ENCODE measurements at regions not wholly inside any gene's neighbourhood (a gene's known extent, or its start where the extent isn't known, plus 50 kb on each side); places are given as distances from the start of the nearest gene placed in this dataset.

- DNase-seq (ENCODE audit: low spot score) = no peak
- ATAC-seq (ENCODE audit: low read depth) = no peak
- Histone ChIP-seq H3K36me3 (ENCODE audit: low read depth) (no peaks in the 10 kb centered on the region), H3K9me3 (ENCODE audit: severe bottlenecking) (no peaks in the 10 kb centered on the region), H3K4me3 (ENCODE audit: severe bottlenecking) (no peak overlapping the region), H3K27ac (ENCODE audit: poor library complexity, severe bottlenecking) (no peak overlapping the region), H3K27me3 (ENCODE audit: insufficient read depth, poor library complexity, severe bottlenecking) (no peaks in the 10 kb centered on the region), H3K4me1 (ENCODE audit: insufficient read depth, poor library complexity, severe bottlenecking) (peaks cover 7% of the 10 kb centered on the region)
- TF ChIP-seq CTCF (IDR thresholded peaks at IDR 0.05; ENCODE audit: poor library complexity, severe bottlenecking) = no peak
Observed at GRCh38 chr17:14469971-14470370, 169.1 kb downstream of the HS3ST3B1 start.

DNA sequence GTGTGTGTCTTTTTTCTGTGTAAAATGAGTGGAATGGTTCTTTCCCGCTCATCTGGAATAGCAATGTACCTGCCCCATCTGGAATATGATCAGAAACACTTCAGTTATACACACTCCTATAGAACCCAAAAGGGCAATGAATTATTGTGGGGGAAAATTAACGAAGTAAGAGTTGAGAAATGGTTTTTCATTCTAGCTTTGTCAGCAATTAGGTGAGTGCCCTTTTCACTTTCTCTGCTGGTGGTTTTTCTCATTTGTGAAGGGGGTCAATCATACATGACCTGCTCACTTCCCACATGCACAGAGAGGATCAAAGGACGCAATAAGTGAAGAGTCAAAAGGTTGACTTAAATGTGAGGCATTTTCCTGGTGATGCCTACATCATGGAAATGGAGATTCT is 168.0 kb downstream of the HS3ST3B1 start:
- no peak for ATAC-seq (ENCODE audit: low read depth)
- H3K36me3 ChIP-seq (ENCODE audit: low read depth) = no peaks in the 10 kb centered on the region
- H3K27ac ChIP-seq (ENCODE audit: poor library complexity, severe bottlenecking) = no peak overlapping the region
- no peak for TF ChIP-seq CTCF (IDR thresholded peaks at IDR 0.05; ENCODE audit: poor library complexity, severe bottlenecking)
- H3K27me3 ChIP-seq (ENCODE audit: insufficient read depth, poor library complexity, severe bottlenecking) = no peaks in the 10 kb centered on the region
- no peak overlapping the region for H3K4me3 ChIP-seq (ENCODE audit: severe bottlenecking)
- no peaks in the 10 kb centered on the region for H3K9me3 ChIP-seq (ENCODE audit: severe bottlenecking)
- DNase-seq (ENCODE audit: low spot score) = no peak
- peaks cover 7% of the 10 kb centered on the region for H3K4me1 ChIP-seq (ENCODE audit: insufficient read depth, poor library complexity, severe bottlenecking)

- no peak for TF ChIP-seq CTCF (IDR thresholded peaks at IDR 0.05; ENCODE audit: poor library complexity, severe bottlenecking)
- H3K27ac ChIP-seq (ENCODE audit: poor library complexity, severe bottlenecking) = no peak overlapping the region
- no peak overlapping the region for H3K4me3 ChIP-seq (ENCODE audit: severe bottlenecking)
- ATAC-seq (ENCODE audit: low read depth) (no peak), DNase-seq (ENCODE audit: low spot score) (no peak)
- no peaks in the 10 kb centered on the region for H3K4me1 ChIP-seq (ENCODE audit: insufficient read depth, poor library complexity, severe bottlenecking)
- no peaks in the 10 kb centered on the region for H3K36me3 ChIP-seq (ENCODE audit: low read depth)
- no peaks in the 10 kb centered on the region for H3K9me3 ChIP-seq (ENCODE audit: severe bottlenecking)
- no peaks in the 10 kb centered on the region for H3K27me3 ChIP-seq (ENCODE audit: insufficient read depth, poor library complexity, severe bottlenecking)
Observed at GRCh38 chr17:14461227-14461548, 160.3 kb downstream of the HS3ST3B1 start.

DNA sequence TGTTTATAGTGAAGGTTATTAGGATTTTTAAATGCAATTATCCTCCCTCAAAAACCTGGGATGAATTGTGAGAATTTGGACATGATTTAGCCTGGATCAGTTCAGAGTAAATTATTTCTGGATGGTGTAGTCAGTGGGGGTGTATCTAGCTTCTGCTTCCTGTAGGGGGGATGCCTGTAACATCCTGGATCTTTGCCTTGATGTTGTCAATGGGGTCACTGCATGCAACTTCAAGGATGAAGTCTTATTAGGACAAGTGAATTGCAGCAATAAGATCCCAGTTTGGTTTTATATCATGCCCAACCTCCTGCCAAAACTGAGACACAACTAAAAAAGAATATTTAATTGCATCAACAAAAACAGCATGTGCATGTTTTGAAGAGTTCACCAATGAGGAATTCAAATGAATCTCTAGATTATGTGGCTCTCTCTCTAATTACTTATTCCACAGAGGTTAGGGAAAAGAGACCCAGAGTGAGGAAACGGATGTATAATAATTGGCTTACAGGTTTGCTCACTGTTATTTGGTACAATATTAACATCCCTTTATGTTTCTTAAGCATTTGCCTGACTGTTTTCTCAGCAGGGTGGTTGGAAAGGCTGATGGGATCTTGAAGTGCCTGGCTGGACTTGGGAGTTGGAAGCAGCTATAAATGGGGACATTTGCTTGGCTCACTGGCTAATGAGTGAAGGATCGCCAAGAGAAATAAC is 159.8 kb downstream of the HS3ST3B1 start:
- H3K27ac ChIP-seq (ENCODE audit: poor library complexity, severe bottlenecking) = no peak overlapping the region
- ATAC-seq (ENCODE audit: low read depth) = no peak
- no peaks in the 10 kb centered on the region for H3K4me1 ChIP-seq (ENCODE audit: insufficient read depth, poor library complexity, severe bottlenecking)
- H3K27me3 ChIP-seq (ENCODE audit: insufficient read depth, poor library complexity, severe bottlenecking) = no peaks in the 10 kb centered on the region
- no peaks in the 10 kb centered on the region for H3K9me3 ChIP-seq (ENCODE audit: severe bottlenecking)
- H3K4me3 ChIP-seq (ENCODE audit: severe bottlenecking) = no peak overlapping the region
- no peaks in the 10 kb centered on the region for H3K36me3 ChIP-seq (ENCODE audit: low read depth)
- DNase-seq (ENCODE audit: low spot score) = no peak
- TF ChIP-seq CTCF (IDR thresholded peaks at IDR 0.05; ENCODE audit: poor library complexity, severe bottlenecking) = no peak

- TF ChIP-seq CTCF (IDR thresholded peaks at IDR 0.05; ENCODE audit: poor library complexity, severe bottlenecking) = no peak
- H3K36me3 ChIP-seq (ENCODE audit: low read depth) = no peaks in the 10 kb centered on the region
- no peaks in the 10 kb centered on the region for H3K4me1 ChIP-seq (ENCODE audit: insufficient read depth, poor library complexity, severe bottlenecking)
- ATAC-seq (ENCODE audit: low read depth) (no peak), DNase-seq (ENCODE audit: low spot score) (no peak)
- no peak overlapping the region for H3K4me3 ChIP-seq (ENCODE audit: severe bottlenecking)
- no peaks in the 10 kb centered on the region for H3K9me3 ChIP-seq (ENCODE audit: severe bottlenecking)
- H3K27me3 ChIP-seq (ENCODE audit: insufficient read depth, poor library complexity, severe bottlenecking) = no peaks in the 10 kb centered on the region
- H3K27ac ChIP-seq (ENCODE audit: poor library complexity, severe bottlenecking) = no peak overlapping the region
Observed at GRCh38 chr17:14459955-14460354, 159.1 kb downstream of the HS3ST3B1 start.

Measured in RWPE2 (cell line).